Renal cortical epithelial cell (primary cell): ENCODE measurements at regions not wholly inside any gene's neighbourhood (a gene's known extent, or its start where the extent isn't known, plus 50 kb on each side); places are given as distances from the start of the nearest gene placed in this dataset.

Experiments
- DNase-seq: peaks from one replicate; pipeline ENCODE4 v3.0.0-alpha.2; 2011; ENCODE audit warnings: low read depth

- DNase-seq, result no peak
These were observed 441.4 kb downstream of the PDCD6IP start for GRCh38 chr3:34239875-34240274.

GRCh38 chr3:34247401-34247800 lies 449.0 kb downstream of the PDCD6IP start:
- DNase-seq, result no peak

- DNase-seq, result no peak
These were observed 449.9 kb downstream of the PDCD6IP start for GRCh38 chr3:34248352-34248751.

GRCh38 chr3:34254285-34254684 lies 455.9 kb downstream of the PDCD6IP start:
- no peak for DNase-seq

- no peak for DNase-seq
These were observed 457.6 kb downstream of the PDCD6IP start for GRCh38 chr3:34256021-34256420.

- DNase-seq, result no peak
These were observed 458.4 kb downstream of the PDCD6IP start for GRCh38 chr3:34256791-34257190.

- DNase-seq, result no peak
These were observed 460.0 kb downstream of the PDCD6IP start for GRCh38 chr3:34258271-34258998.

- peak; percentile 49 for DNase-seq
These were observed 462.0 kb downstream of the PDCD6IP start for GRCh38 chr3:34260271-34261000.

- peak; percentile 43 for DNase-seq
These were observed 462.6 kb downstream of the PDCD6IP start for GRCh38 chr3:34261001-34261385.

- no peak for DNase-seq
These were observed 464.7 kb downstream of the PDCD6IP start for GRCh38 chr3:34263101-34263621.

- no peak for DNase-seq
These were observed 466.1 kb downstream of the PDCD6IP start for GRCh38 chr3:34264337-34265041.

- no peak for DNase-seq
These were observed 468.7 kb downstream of the PDCD6IP start for GRCh38 chr3:34267088-34267487.

- no peak for DNase-seq
These were observed 469.7 kb downstream of the PDCD6IP start for GRCh38 chr3:34268032-34268709.

GRCh38 chr3:34275811-34276210 lies 477.4 kb downstream of the PDCD6IP start:
- no peak for DNase-seq

- DNase-seq, result no peak
These were observed 477.9 kb downstream of the PDCD6IP start for GRCh38 chr3:34276342-34276741.

GRCh38 chr3:34277110-34277509 lies 478.7 kb downstream of the PDCD6IP start:
- DNase-seq, result no peak

GRCh38 chr3:34279901-34280300 lies 481.5 kb downstream of the PDCD6IP start:
- DNase-seq, result peak; percentile 6

GRCh38 chr3:34283751-34284150 lies 485.3 kb downstream of the PDCD6IP start:
- DNase-seq, result no peak

- DNase-seq, result no peak
These were observed 486.8 kb downstream of the PDCD6IP start for GRCh38 chr3:34284959-34285826.

GRCh38 chr3:34285827-34286188 lies 487.4 kb downstream of the PDCD6IP start:
- no peak for DNase-seq
